ENCODE measurements at regions not wholly inside any gene's neighbourhood (a gene's known extent, or its start where the extent isn't known, plus 50 kb on each side); places are given as distances from the start of the nearest gene placed in this dataset.

DNA sequence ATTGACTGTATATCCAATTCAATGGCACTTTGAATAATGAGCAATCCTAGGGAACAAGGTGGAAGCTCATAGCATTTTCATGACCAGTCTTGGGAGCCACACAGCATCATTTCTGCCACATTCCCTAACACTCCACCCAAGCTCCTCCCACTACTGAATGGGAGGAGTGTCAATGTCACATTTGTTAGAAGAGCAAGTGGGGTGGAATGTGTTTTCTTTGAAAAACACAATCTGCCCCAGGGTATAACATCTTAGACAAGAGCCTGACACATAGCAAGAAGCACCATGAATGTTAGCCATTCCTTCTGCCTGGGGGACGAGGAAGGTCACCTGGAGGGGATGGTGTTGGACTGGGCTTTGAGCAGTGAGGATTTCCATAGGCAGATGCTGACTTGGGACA, 258.3 kb upstream of the PMEPA1 start:
- H3K27me3 ChIP-seq (ENCODE audit: low read depth, low read length): peaks cover 50% of the 10 kb centered on the region

DNA sequence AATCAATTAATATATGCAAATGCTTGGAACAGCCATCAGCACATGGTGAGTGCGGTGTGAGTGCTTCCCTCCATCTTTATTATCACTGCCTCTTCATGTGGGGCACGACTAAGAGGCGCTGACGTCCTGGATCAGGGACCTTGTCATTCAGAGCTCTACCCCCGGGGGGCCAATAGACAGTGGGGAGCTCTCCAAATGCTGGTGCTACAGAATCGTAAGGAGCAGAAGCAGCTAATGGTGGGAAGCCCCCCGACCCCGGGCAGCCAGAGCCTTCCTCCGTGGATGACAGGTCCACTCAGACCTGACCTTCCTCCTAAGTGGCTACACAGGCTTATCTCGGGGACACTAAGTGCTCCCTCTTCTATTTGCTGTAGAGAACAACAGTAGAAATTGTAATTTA, 257.5 kb upstream of the PMEPA1 start:
- H2AFZ ChIP-seq (ENCODE audit: low read depth, low read length): no peak overlapping the region
- H4K20me1 ChIP-seq (ENCODE audit: insufficient read depth, low read length): no peaks in the 10 kb centered on the region
- no peak overlapping the region for H3K4me2 ChIP-seq (ENCODE audit: low read length)
- H3K4me1 ChIP-seq (ENCODE audit: low read length): no peaks in the 10 kb centered on the region
- H3K27ac ChIP-seq (ENCODE audit: low read length): no peak overlapping the region
- H3K79me2 ChIP-seq (ENCODE audit: low read length): no peaks in the 10 kb centered on the region
- H3K4me3 ChIP-seq (ENCODE audit: low read length): no peak overlapping the region
- no peak for TF ChIP-seq EZH2phosphoT487 (IDR thresholded peaks at IDR 0.05; ENCODE audit: low read depth)
- no peak for TF ChIP-seq CTCF (IDR thresholded peaks at IDR 0.05; ENCODE audit: low read depth, low read length)
- H3K36me3 ChIP-seq (replicated peaks; ENCODE audit: low read depth, low read length): no peaks in the 10 kb centered on the region
- H3K9ac ChIP-seq (ENCODE audit: low read length): no peak overlapping the region
- peaks cover 52% of the 10 kb centered on the region for H3K27me3 ChIP-seq (ENCODE audit: low read depth, low read length)
- H3K9me3 ChIP-seq (ENCODE audit: insufficient read depth, low read length): no peaks in the 10 kb centered on the region

More for the DNA sequence above, 258.3 kb upstream of the PMEPA1 start:
- Histone ChIP-seq H2AFZ (ENCODE audit: low read depth, low read length) (no peak overlapping the region), H3K4me3 (ENCODE audit: low read length) (no peak overlapping the region), H4K20me1 (ENCODE audit: insufficient read depth, low read length) (no peaks in the 10 kb centered on the region), H3K9me3 (ENCODE audit: insufficient read depth, low read length) (no peaks in the 10 kb centered on the region), H3K4me1 (ENCODE audit: low read length) (no peaks in the 10 kb centered on the region), H3K27ac (ENCODE audit: low read length) (no peak overlapping the region), H3K9ac (ENCODE audit: low read length) (no peak overlapping the region), H3K4me2 (ENCODE audit: low read length) (no peak overlapping the region), H3K79me2 (ENCODE audit: low read length) (no peaks in the 10 kb centered on the region), H3K36me3 (replicated peaks; ENCODE audit: low read depth, low read length) (no peaks in the 10 kb centered on the region)
- TF ChIP-seq EZH2phosphoT487 (IDR thresholded peaks at IDR 0.05; ENCODE audit: low read depth) (no peak), CTCF (IDR thresholded peaks at IDR 0.05; ENCODE audit: low read depth, low read length) (no peak)

GRCh38 chr20:57966620-57967019, 256.8 kb upstream of the PMEPA1 start:
- H3K36me3 ChIP-seq (replicated peaks; ENCODE audit: low read depth, low read length): no peaks in the 10 kb centered on the region
- no peak overlapping the region for H3K4me2 ChIP-seq (ENCODE audit: low read length)
- no peaks in the 10 kb centered on the region for H4K20me1 ChIP-seq (ENCODE audit: insufficient read depth, low read length)
- H3K4me1 ChIP-seq (ENCODE audit: low read length): no peaks in the 10 kb centered on the region
- no peaks in the 10 kb centered on the region for H3K9me3 ChIP-seq (ENCODE audit: insufficient read depth, low read length)
- H2AFZ ChIP-seq (ENCODE audit: low read depth, low read length): no peak overlapping the region
- H3K9ac ChIP-seq (ENCODE audit: low read length): no peak overlapping the region
- peaks cover 53% of the 10 kb centered on the region for H3K27me3 ChIP-seq (ENCODE audit: low read depth, low read length)
- no peak for TF ChIP-seq EZH2phosphoT487 (IDR thresholded peaks at IDR 0.05; ENCODE audit: low read depth)
- no peak for TF ChIP-seq CTCF (IDR thresholded peaks at IDR 0.05; ENCODE audit: low read depth, low read length)
- H3K79me2 ChIP-seq (ENCODE audit: low read length): no peaks in the 10 kb centered on the region
- H3K27ac ChIP-seq (ENCODE audit: low read length): no peak overlapping the region
- no peak overlapping the region for H3K4me3 ChIP-seq (ENCODE audit: low read length)

DNA sequence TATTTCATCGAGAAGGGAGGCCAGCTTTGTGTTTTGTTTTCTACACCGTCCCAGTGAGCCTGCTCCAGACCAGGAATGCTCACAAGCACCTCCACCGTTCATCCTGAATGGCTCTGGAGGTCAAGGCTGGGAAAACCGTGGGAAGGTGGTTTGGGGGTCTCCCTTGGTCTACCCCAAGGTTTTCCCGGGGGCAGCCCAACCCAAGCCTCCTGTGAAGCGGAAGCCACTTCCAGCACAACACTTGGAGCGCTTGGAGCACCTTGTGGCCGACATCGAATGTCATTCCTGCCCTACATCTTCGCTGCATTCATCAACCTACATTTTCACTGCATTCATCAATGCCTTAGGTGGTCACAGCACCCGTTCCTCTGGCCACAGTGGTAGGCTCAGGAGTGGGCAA, 255.6 kb upstream of the PMEPA1 start:
- H3K4me3 ChIP-seq (ENCODE audit: low read length): no peak overlapping the region
- H4K20me1 ChIP-seq (ENCODE audit: insufficient read depth, low read length): no peaks in the 10 kb centered on the region
- no peaks in the 10 kb centered on the region for H3K9me3 ChIP-seq (ENCODE audit: insufficient read depth, low read length)
- H3K4me2 ChIP-seq (ENCODE audit: low read length): no peak overlapping the region
- H2AFZ ChIP-seq (ENCODE audit: low read depth, low read length): no peak overlapping the region
- H3K27me3 ChIP-seq (ENCODE audit: low read depth, low read length): peaks cover 48% of the 10 kb centered on the region
- no peak overlapping the region for H3K9ac ChIP-seq (ENCODE audit: low read length)
- H3K27ac ChIP-seq (ENCODE audit: low read length): no peak overlapping the region
- TF ChIP-seq CTCF (IDR thresholded peaks at IDR 0.05; ENCODE audit: low read depth, low read length) (no peak), EZH2phosphoT487 (IDR thresholded peaks at IDR 0.05; ENCODE audit: low read depth) (no peak)
- H3K4me1 ChIP-seq (ENCODE audit: low read length): no peaks in the 10 kb centered on the region
- H3K36me3 ChIP-seq (replicated peaks; ENCODE audit: low read depth, low read length): no peaks in the 10 kb centered on the region
- no peaks in the 10 kb centered on the region for H3K79me2 ChIP-seq (ENCODE audit: low read length)
